A549 (cell line): ENCODE measurements at regions not wholly inside any gene's neighbourhood (a gene's known extent, or its start where the extent isn't known, plus 50 kb on each side); places are given as distances from the start of the nearest gene placed in this dataset.

Experiments
- GATA3 ChIP-seq: IDR thresholded peaks from 2 replicates; pipeline ENCODE4 v1.6.1; 2012; ENCODE audit warnings: borderline replicate concordance
- MAFK ChIP-seq: fragments of 450-650 bp; IDR thresholded peaks from 2 replicates; pipeline ENCODE4 v1.6.1; 2014; ENCODE audit not compliant: partially characterized antibody
- TF ChIP-seq, protein P1 (sequence below): fragments of >200 bp; sonication (Bioruptor Twin); formaldehyde crosslinking; IDR thresholded peaks from 3 replicates; pipeline ENCODE4 v1.5.1; 2016

DNA sequence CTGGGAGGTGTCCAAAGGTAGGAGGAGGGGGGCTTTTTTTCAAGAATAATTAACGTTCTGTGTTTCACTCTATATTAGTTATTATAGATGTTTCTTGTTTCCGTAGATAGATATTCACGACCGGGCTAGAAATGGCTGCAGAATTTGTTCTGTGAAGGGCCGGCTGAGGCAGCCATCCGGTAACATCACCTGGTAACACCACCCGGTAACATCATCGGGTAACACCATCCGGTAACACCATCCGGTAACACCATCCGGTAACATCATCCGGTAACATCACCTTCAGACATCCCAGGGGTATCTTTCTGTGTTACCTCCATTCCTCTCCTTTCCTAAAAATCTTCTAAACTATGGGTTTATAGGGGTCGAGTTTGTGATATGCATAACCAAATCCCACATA lies 1336.7 kb upstream of the TMEM132C start:
- TF ChIP-seq GATA3 (no peak), MAFK (no peak)
- TF ChIP-seq, protein P1, sequence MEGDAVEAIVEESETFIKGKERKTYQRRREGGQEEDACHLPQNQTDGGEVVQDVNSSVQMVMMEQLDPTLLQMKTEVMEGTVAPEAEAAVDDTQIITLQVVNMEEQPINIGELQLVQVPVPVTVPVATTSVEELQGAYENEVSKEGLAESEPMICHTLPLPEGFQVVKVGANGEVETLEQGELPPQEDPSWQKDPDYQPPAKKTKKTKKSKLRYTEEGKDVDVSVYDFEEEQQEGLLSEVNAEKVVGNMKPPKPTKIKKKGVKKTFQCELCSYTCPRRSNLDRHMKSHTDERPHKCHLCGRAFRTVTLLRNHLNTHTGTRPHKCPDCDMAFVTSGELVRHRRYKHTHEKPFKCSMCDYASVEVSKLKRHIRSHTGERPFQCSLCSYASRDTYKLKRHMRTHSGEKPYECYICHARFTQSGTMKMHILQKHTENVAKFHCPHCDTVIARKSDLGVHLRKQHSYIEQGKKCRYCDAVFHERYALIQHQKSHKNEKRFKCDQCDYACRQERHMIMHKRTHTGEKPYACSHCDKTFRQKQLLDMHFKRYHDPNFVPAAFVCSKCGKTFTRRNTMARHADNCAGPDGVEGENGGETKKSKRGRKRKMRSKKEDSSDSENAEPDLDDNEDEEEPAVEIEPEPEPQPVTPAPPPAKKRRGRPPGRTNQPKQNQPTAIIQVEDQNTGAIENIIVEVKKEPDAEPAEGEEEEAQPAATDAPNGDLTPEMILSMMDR: no peak
